H1 (cell line): ENCODE measurements at regions not wholly inside any gene's neighbourhood (a gene's known extent, or its start where the extent isn't known, plus 50 kb on each side); places are given as distances from the start of the nearest gene placed in this dataset.

Experiments used
- CBX8 ChIP-seq: fragments of 300-800, 300-1000 bp; sonication (generic); IDR thresholded peaks from 2 replicates; pipeline ENCODE4 v1.7.1; 2016; ENCODE audit warnings: low read depth, low read length, borderline replicate concordance
- CEBPB ChIP-seq: IDR thresholded peaks from 2 replicates; pipeline ENCODE4 v1.6.1; 2012; ENCODE audit warnings: low read depth, low read length
- EP300 ChIP-seq, 2 experiments: IDR thresholded peaks; 1 replicate in 1 of 2; 2 replicates in 1 of 2; pipeline ENCODE4 v1.6.1; 2011 to 2012; ENCODE audit warnings: low read depth in 2 of 2, low read length in 2 of 2, mild to moderate bottlenecking in 2 of 2, borderline replicate concordance in 1 of 2, inconsistent platforms in 1 of 2, moderate library complexity in 1 of 2
- EZH2 ChIP-seq: fragments of 200-600 bp; sonication (generic); IDR thresholded peaks from 2 replicates; pipeline ENCODE4 v1.7.1; 2012; ENCODE audit warnings: low read depth, mild to moderate bottlenecking, moderate library complexity, low read length, inconsistent platforms; ENCODE audit not compliant: severe bottlenecking
- JUND ChIP-seq: IDR thresholded peaks from 2 replicates; pipeline ENCODE4 v1.6.1; 2011; ENCODE audit warnings: mild to moderate bottlenecking, improper control_type of control experiment, low read length
- KDM4A ChIP-seq: IDR thresholded peaks from one replicate; pipeline ENCODE4 v1.7.1; 2012; ENCODE audit warnings: low read depth, mild to moderate bottlenecking, moderate library complexity, low read length, inconsistent platforms; ENCODE audit not compliant: severe bottlenecking
- MAFK ChIP-seq: IDR thresholded peaks from 2 replicates; pipeline ENCODE4 v1.6.1; 2012; ENCODE audit warnings: low read depth, mild to moderate bottlenecking, improper control_type of control experiment, low read length
- PHF8 ChIP-seq: fragments of 200-600 bp; sonication (generic); conservative IDR thresholded peaks from 2 replicates; pipeline ENCODE4 v1.7.1; 2012; ENCODE audit warnings: low read depth, mild to moderate bottlenecking, inconsistent platforms, low read length, moderate library complexity
- POLR2A ChIP-seq, 2 experiments: IDR thresholded peaks; 1 replicate in 1 of 2; 2 replicates in 1 of 2; pipeline ENCODE4 v1.6.1; 2011; ENCODE audit warnings: low read depth in 2 of 2, low read length in 2 of 2, mild to moderate bottlenecking in 2 of 2; ENCODE audit errors: control extremely low read depth in 1 of 2
- RNF2 ChIP-seq: fragments of 200-900, 300-1000 bp; sonication (generic); IDR thresholded peaks from 2 replicates; pipeline ENCODE4 v1.7.1; 2016; ENCODE audit warnings: borderline replicate concordance, low read depth, mild to moderate bottlenecking, antibody characterized with exemption, low read length; ENCODE audit not compliant: poor library complexity, severe bottlenecking; ENCODE audit errors: missing control alignments
- SAP30 ChIP-seq: fragments of 300-600 bp; sonication (generic); IDR thresholded peaks from 2 replicates; pipeline ENCODE4 v1.7.1; 2012; ENCODE audit warnings: low read length, moderate library complexity, mild to moderate bottlenecking, inconsistent platforms; ENCODE audit not compliant: insufficient read depth, insufficient replicate concordance
- SP4 ChIP-seq: IDR thresholded peaks from 2 replicates; pipeline ENCODE4 v1.6.1; 2012; ENCODE audit warnings: low read length, inconsistent platforms
- SRF ChIP-seq: IDR thresholded peaks from 2 replicates; pipeline ENCODE4 v1.6.1; 2011; ENCODE audit warnings: mild to moderate bottlenecking, low read depth, low read length, moderate library complexity
- SUZ12 ChIP-seq: fragments of 200-600 bp; sonication (generic); IDR thresholded peaks from 2 replicates; pipeline ENCODE4 v1.6.1; 2012; ENCODE audit warnings: mild to moderate bottlenecking, inconsistent platforms, low read length, moderate library complexity, mixed read lengths
- TAF1 ChIP-seq: IDR thresholded peaks from 2 replicates; pipeline ENCODE4 v1.6.1; 2011; ENCODE audit warnings: mild to moderate bottlenecking, low read depth, low read length
- TAF7 ChIP-seq: optimal IDR thresholded peaks from 2 replicates; pipeline ENCODE3; 2011; ENCODE audit warnings: low read depth, mild to moderate bottlenecking, inconsistent platforms, low read length, moderate library complexity, borderline replicate concordance
- TCF12 ChIP-seq: IDR thresholded peaks from 2 replicates; pipeline ENCODE4 v1.6.1; 2011; ENCODE audit warnings: low read depth, mild to moderate bottlenecking, low read length
- TEAD4 ChIP-seq: IDR thresholded peaks from 2 replicates; pipeline ENCODE4 v1.6.1; 2012; ENCODE audit warnings: low read depth, low read length, inconsistent platforms, mixed read lengths
- YY1 ChIP-seq: IDR thresholded peaks from 2 replicates; pipeline ENCODE4 v1.6.1; 2011; ENCODE audit warnings: low read depth, mild to moderate bottlenecking, low read length
- TF ChIP-seq, protein P1 (sequence below): IDR thresholded peaks from 2 replicates; pipeline ENCODE4 v1.6.1; 2012; ENCODE audit warnings: inconsistent platforms
- TF ChIP-seq, protein P2 (sequence below): IDR thresholded peaks from 2 replicates; pipeline ENCODE4 v1.6.1; 2012; ENCODE audit warnings: low read length, inconsistent platforms
- TF ChIP-seq, protein P3 (sequence below): IDR thresholded peaks from 2 replicates; pipeline ENCODE4 v1.6.1; 2011; ENCODE audit warnings: low read depth, mild to moderate bottlenecking, low read length; ENCODE audit not compliant: insufficient read depth

DNA sequence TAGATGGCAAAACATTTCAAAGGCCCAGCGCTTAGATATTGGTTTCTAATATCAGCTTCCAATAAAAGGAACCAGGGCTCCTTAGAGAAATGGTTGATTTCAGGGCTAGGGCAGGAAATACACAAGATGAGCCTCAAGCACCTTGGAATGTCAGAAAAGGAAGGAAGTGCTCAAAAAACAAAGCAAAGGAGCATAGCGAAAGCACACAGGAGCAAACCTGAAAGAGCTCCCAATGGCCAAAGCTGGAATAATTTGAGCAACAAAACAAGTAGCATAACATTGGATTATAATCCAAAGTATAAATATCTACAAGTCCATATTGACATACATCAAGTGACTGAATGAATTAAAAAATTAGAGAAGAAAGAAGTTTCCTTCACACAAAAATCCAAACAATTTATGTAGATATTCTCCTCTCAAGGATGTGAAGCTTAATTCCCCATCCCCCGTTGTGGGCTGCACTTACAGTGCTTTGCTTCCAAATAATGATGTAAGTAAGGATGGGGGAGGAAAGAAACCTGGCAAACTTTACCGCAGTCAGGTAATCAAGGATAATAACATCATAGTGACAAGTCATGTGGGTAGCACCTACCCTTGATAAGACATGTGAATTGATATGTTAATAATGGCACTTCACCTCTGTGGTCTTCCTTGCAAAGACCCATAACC lies 132.9 kb upstream of the DST start (continued):
- TF ChIP-seq EZH2 (no peak), KDM4A (no peak), TAF1 (no peak), MAFK (no peak), TAF7 (no peak), TEAD4 (peak; percentile 79), POLR2A (IDR thresholded peaks at IDR 0.05; ENCODE audit: control extremely low read depth in 1 of 2, low read depth in 2 of 2, low read length in 2 of 2) (no peak), RNF2 (no peak), EP300 (IDR thresholded peaks at IDR 0.05; ENCODE audit: borderline replicate concordance in 1 of 2, low read depth in 2 of 2, low read length in 2 of 2) (peak in 1 of 2 experiments; percentile 45; a peak in 1 of 3 replicates), SAP30 (no peak), CEBPB (peak; percentile 61), TCF12 (no peak), SP4 (no peak), SRF (no peak), CBX8 (no peak), JUND (0 out of 2 replicates have a peak, but pooled peaks have one; percentile 18), PHF8 (no peak), SUZ12 (no peak), YY1 (no peak)
- TF ChIP-seq, protein P1, sequence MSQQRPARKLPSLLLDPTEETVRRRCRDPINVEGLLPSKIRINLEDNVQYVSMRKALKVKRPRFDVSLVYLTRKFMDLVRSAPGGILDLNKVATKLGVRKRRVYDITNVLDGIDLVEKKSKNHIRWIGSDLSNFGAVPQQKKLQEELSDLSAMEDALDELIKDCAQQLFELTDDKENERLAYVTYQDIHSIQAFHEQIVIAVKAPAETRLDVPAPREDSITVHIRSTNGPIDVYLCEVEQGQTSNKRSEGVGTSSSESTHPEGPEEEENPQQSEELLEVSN, result no peak
- TF ChIP-seq, protein P2, sequence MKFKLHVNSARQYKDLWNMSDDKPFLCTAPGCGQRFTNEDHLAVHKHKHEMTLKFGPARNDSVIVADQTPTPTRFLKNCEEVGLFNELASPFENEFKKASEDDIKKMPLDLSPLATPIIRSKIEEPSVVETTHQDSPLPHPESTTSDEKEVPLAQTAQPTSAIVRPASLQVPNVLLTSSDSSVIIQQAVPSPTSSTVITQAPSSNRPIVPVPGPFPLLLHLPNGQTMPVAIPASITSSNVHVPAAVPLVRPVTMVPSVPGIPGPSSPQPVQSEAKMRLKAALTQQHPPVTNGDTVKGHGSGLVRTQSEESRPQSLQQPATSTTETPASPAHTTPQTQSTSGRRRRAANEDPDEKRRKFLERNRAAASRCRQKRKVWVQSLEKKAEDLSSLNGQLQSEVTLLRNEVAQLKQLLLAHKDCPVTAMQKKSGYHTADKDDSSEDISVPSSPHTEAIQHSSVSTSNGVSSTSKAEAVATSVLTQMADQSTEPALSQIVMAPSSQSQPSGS, result peak; percentile 82
- TF ChIP-seq, protein P3, sequence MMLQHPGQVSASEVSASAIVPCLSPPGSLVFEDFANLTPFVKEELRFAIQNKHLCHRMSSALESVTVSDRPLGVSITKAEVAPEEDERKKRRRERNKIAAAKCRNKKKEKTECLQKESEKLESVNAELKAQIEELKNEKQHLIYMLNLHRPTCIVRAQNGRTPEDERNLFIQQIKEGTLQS, result no peak
